ENCODE measurements at regions not wholly inside any gene's neighbourhood (a gene's known extent, or its start where the extent isn't known, plus 50 kb on each side); places are given as distances from the start of the nearest gene placed in this dataset.

DNA sequence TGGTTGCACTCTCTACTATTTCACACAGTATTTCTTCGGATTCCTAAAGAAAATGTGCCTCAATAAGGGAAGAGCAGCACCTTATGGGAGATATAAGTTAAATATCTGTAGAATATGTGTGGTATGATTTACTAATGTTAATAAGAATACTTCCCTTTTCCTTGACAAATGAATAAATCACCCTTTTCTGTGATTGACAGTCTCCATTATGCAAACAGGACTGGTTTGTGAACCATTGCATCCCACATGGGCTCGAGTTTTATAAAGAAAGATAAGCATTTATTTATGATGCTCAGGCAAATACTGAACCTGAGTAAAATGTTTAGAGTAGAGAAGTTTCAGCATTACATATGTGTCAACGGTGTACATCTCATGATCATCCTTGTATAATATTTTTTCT lies 587.7 kb upstream of the BRINP3 start:
- TF ChIP-seq, protein P1, sequence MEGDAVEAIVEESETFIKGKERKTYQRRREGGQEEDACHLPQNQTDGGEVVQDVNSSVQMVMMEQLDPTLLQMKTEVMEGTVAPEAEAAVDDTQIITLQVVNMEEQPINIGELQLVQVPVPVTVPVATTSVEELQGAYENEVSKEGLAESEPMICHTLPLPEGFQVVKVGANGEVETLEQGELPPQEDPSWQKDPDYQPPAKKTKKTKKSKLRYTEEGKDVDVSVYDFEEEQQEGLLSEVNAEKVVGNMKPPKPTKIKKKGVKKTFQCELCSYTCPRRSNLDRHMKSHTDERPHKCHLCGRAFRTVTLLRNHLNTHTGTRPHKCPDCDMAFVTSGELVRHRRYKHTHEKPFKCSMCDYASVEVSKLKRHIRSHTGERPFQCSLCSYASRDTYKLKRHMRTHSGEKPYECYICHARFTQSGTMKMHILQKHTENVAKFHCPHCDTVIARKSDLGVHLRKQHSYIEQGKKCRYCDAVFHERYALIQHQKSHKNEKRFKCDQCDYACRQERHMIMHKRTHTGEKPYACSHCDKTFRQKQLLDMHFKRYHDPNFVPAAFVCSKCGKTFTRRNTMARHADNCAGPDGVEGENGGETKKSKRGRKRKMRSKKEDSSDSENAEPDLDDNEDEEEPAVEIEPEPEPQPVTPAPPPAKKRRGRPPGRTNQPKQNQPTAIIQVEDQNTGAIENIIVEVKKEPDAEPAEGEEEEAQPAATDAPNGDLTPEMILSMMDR (IDR thresholded peaks at IDR 0.05): no peak
- TF ChIP-seq POLR2AphosphoS5 (IDR thresholded peaks at IDR 0.05; ENCODE audit: low read depth, low read length) (no peak), TCF7L2 (IDR thresholded peaks at IDR 0.05; ENCODE audit: low read depth, low read length) (no peak)
